GM12891 (cell line): ENCODE measurements at regions not wholly inside any gene's neighbourhood (a gene's known extent, or its start where the extent isn't known, plus 50 kb on each side); places are given as distances from the start of the nearest gene placed in this dataset.

Experiments used
- PAX5 ChIP-seq: IDR thresholded peaks from 2 replicates; pipeline ENCODE4 v1.6.1; 2011; ENCODE audit warnings: low read length, moderate library complexity, mild to moderate bottlenecking; ENCODE audit not compliant: insufficient read depth, severe bottlenecking
- POLR2A ChIP-seq: IDR thresholded peaks from 2 replicates; pipeline ENCODE4 v1.6.1; 2011; ENCODE audit warnings: low read depth, low read length, control low read depth
- POLR2AphosphoS5 ChIP-seq: IDR thresholded peaks from 2 replicates; pipeline ENCODE4 v1.6.1; 2011; ENCODE audit warnings: low read depth, low read length, control low read depth
- POU2F2 ChIP-seq: IDR thresholded peaks from 2 replicates; pipeline ENCODE4 v1.6.1; 2011; ENCODE audit warnings: low read depth, mild to moderate bottlenecking, control low read depth, low read length, moderate library complexity
- SPI1 ChIP-seq: IDR thresholded peaks from 2 replicates; pipeline ENCODE4 v1.6.1; 2011; ENCODE audit warnings: low read depth, low read length, control low read depth
- TAF1 ChIP-seq: IDR thresholded peaks from 2 replicates; pipeline ENCODE4 v1.6.1; 2011; ENCODE audit warnings: low read depth, low read length, control low read depth

DNA sequence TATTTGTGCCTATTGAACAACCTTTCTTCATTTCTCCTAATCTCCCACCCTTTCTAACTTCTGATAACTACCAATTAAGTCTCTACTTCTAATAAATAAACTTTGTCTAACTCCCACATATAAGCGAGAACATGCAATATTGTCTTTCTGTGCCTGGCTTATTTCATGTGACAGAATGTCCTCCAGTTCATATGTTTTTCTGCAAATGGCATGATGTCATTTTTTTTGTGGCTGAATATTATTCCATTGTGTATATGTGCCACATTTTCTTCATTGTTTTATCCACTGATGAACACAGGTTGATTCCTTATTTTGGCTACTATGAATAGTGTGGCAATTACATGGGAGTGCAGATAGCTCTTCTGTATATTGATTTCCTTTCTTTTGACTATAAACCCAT is 1041.5 kb upstream of the MANEA start:
- TF ChIP-seq TAF1, result no peak
- TF ChIP-seq POLR2A, result no peak
- TF ChIP-seq POLR2AphosphoS5, result no peak
- TF ChIP-seq SPI1, result no peak
- TF ChIP-seq POU2F2, result no peak
- no peak for TF ChIP-seq PAX5
